Bone marrow (tissue), 2 donors: ENCODE measurements at regions not wholly inside any gene's neighbourhood (a gene's known extent, or its start where the extent isn't known, plus 50 kb on each side); places are given as distances from the start of the nearest gene placed in this dataset.
"Not testable (repeated sequence)": the region's sequence is repeated elsewhere in the genome, so short reads cannot be mapped to it uniquely, and the experiment has no call there.

Experiments used
- DNase-seq, 2 donors: peaks; one replicate each; lab custom pipeline; 2025; lab: John Stamatoyannopoulos, UW

GRCh38 chr16:29160171-29160570, 175.3 kb downstream of the LAT start:
- not testable (repeated sequence) for DNase-seq

- not testable (repeated sequence) for DNase-seq
These were observed 174.8 kb downstream of the LAT start for GRCh38 chr16:29159603-29160002.

- DNase-seq: no peak
These were observed 173.9 kb downstream of the LAT start for GRCh38 chr16:29158785-29159184.

- not testable (repeated sequence) for DNase-seq
These were observed 173.4 kb downstream of the LAT start for GRCh38 chr16:29158031-29158784.

GRCh38 chr16:29157051-29157923, 172.4 kb downstream of the LAT start:
- DNase-seq: peak; percentile 52 to 96

- no peak for DNase-seq
These were observed 171.7 kb downstream of the LAT start for GRCh38 chr16:29156511-29156910.

- DNase-seq: not testable (repeated sequence)
These were observed 171.0 kb downstream of the LAT start for GRCh38 chr16:29155866-29156200.

GRCh38 chr16:29155131-29155865, 170.4 kb downstream of the LAT start:
- not testable (repeated sequence) for DNase-seq

- no peak for DNase-seq
These were observed 169.8 kb downstream of the LAT start for GRCh38 chr16:29154676-29155121.

- no peak for DNase-seq
These were observed 169.2 kb downstream of the LAT start for GRCh38 chr16:29154088-29154487.

GRCh38 chr16:29153307-29153706, 168.5 kb downstream of the LAT start:
- DNase-seq: not testable (repeated sequence)

GRCh38 chr16:29152544-29153031, 167.7 kb downstream of the LAT start:
- DNase-seq: not testable (repeated sequence)

GRCh38 chr16:29151317-29151716, 166.5 kb downstream of the LAT start:
- DNase-seq: no peak

GRCh38 chr16:29149912-29150311, 165.1 kb downstream of the LAT start:
- not testable (repeated sequence) for DNase-seq

- DNase-seq: peak in 1 of 2 donors; percentile 11
These were observed 164.0 kb downstream of the LAT start for GRCh38 chr16:29148867-29149272.

- no peak for DNase-seq
These were observed 163.4 kb downstream of the LAT start for GRCh38 chr16:29148131-29148691.

GRCh38 chr16:29147710-29148109, 162.9 kb downstream of the LAT start:
- DNase-seq: not testable (repeated sequence)

GRCh38 chr16:29146808-29147643, 162.2 kb downstream of the LAT start:
- not testable (repeated sequence) for DNase-seq

GRCh38 chr16:29146266-29146665, 161.4 kb downstream of the LAT start:
- DNase-seq: no peak

GRCh38 chr16:29145486-29146225, 160.8 kb downstream of the LAT start:
- DNase-seq: not testable (repeated sequence)
